K562 (cell line): ENCODE measurements at regions not wholly inside any gene's neighbourhood (a gene's known extent, or its start where the extent isn't known, plus 50 kb on each side); places are given as distances from the start of the nearest gene placed in this dataset.

Experiments used
- BMI1 ChIP-seq: fragments of 150-350 bp; IDR thresholded peaks from 2 replicates; pipeline ENCODE4 v1.6.1; 2014; ENCODE audit warnings: low read length
- BRD4 ChIP-seq: fragments of 200-600 bp; sonication (generic); IDR thresholded peaks from 2 replicates; pipeline ENCODE4 v1.6.1; 2017; ENCODE audit warnings: inconsistent platforms
- CAMTA2 ChIP-seq: fragments of 250-450 bp; sonication (Bioruptor Pico); conservative IDR thresholded peaks from 2 replicates; pipeline ENCODE4 v1.5.1; 2022
- CEBPG ChIP-seq, 3 experiments: fragments of 200-800 bp in 1 of 3; sonication (Bioruptor generic) in 1 of 3; sonication (generic) in 1 of 3; formaldehyde crosslinking in 1 of 3; IDR thresholded peaks in 2 of 3; conservative IDR thresholded peaks in 1 of 3; 2 replicates each; pipeline versions ENCODE4 v1.6.1 to v1.8.0; 2016 to 2022; ENCODE audit warnings: missing compliant biosample characterization in 2 of 3, missing genetic modification characterization in 2 of 3, mild to moderate bottlenecking in 1 of 3, missing genetic modification reagents in 1 of 3
- CXXC5 ChIP-seq: fragments of 250-450 bp; sonication (Bioruptor Pico); IDR thresholded peaks from 2 replicates; pipeline ENCODE4 v1.8.0; 2022; ENCODE audit warnings: inconsistent platforms, mild to moderate bottlenecking, moderate library complexity
- DIDO1 ChIP-seq: fragments of 450-650 bp; IDR thresholded peaks from 2 replicates; pipeline ENCODE4 v1.6.1; 2016; ENCODE audit warnings: low read depth, missing biosample characterization, missing genetic modification characterization
- FOS ChIP-seq: IDR thresholded peaks from 3 replicates; pipeline ENCODE4 v1.6.1; 2011; ENCODE audit not compliant: insufficient read length; ENCODE audit errors: extremely low read depth
- GABPB1 ChIP-seq: sonication (generic); formaldehyde crosslinking; IDR thresholded peaks from 2 replicates; pipeline ENCODE4 v1.8.0; 2022; ENCODE audit warnings: mild to moderate bottlenecking, missing genetic modification reagents
- GATAD2A ChIP-seq: fragments of 450-650 bp; IDR thresholded peaks from 2 replicates; pipeline ENCODE4 v1.6.1; 2017
- IRF2 ChIP-seq: sonication (generic); formaldehyde crosslinking; IDR thresholded peaks from 2 replicates; pipeline ENCODE4 v1.8.1; 2022; ENCODE audit warnings: mild to moderate bottlenecking, missing genetic modification reagents
- KHSRP ChIP-seq: fragments of 450-650 bp; IDR thresholded peaks from 2 replicates; pipeline ENCODE4 v1.6.1; 2017
- LCOR ChIP-seq: sonication (generic); formaldehyde crosslinking; IDR thresholded peaks from 2 replicates; pipeline ENCODE4 v1.8.0; 2022; ENCODE audit warnings: mild to moderate bottlenecking, missing genetic modification reagents
- MTA3 ChIP-seq: fragments of 450-650 bp; formaldehyde crosslinking; IDR thresholded peaks from 2 replicates; pipeline ENCODE4 v1.6.1; 2017; ENCODE audit warnings: mild to moderate bottlenecking, borderline replicate concordance
- NCOA6 ChIP-seq: fragments of 450-650 bp; IDR thresholded peaks from 2 replicates; pipeline ENCODE4 v1.6.1; 2017; ENCODE audit warnings: mild to moderate bottlenecking
- PHF8 ChIP-seq: fragments of 200-600 bp; sonication (generic); IDR thresholded peaks from 2 replicates; pipeline ENCODE4 v1.6.1; 2012; ENCODE audit warnings: mixed run types, mild to moderate bottlenecking, inconsistent platforms, low read length, moderate library complexity, borderline replicate concordance
- POLR2G ChIP-seq: fragments of 200-400 bp; formaldehyde crosslinking; IDR thresholded peaks from 2 replicates; pipeline ENCODE4 v1.6.1; 2017; ENCODE audit warnings: low read depth, mild to moderate bottlenecking, antibody characterized with exemption, low read length, moderate library complexity
- PYGO2 ChIP-seq: fragments of 450-650 bp; IDR thresholded peaks from 2 replicates; pipeline ENCODE4 v1.6.1; 2016; ENCODE audit warnings: mild to moderate bottlenecking, missing genetic modification characterization, moderate library complexity, missing compliant biosample characterization
- RBM22 ChIP-seq: fragments of 200-400 bp; formaldehyde crosslinking; IDR thresholded peaks from 2 replicates; pipeline ENCODE4 v1.6.1; 2018; ENCODE audit warnings: low read length, low read depth; ENCODE audit not compliant: poor library complexity, severe bottlenecking
- SETDB1 ChIP-seq: IDR thresholded peaks from one replicate; pipeline ENCODE4 v1.6.1; 2012; ENCODE audit warnings: low read length, control low read depth, inconsistent platforms
- SMAD3 ChIP-seq: fragments of 450-650 bp; formaldehyde crosslinking; conservative IDR thresholded peaks from 2 replicates; pipeline ENCODE4 v1.4.0; 2020; ENCODE audit warnings: mild to moderate bottlenecking
- SMARCA4 ChIP-seq: fragments of 450-650 bp; IDR thresholded peaks from 2 replicates; pipeline ENCODE4 v1.6.1; 2016
- XRCC4 ChIP-seq: IDR thresholded peaks from one replicate; pipeline ENCODE4 v1.6.1; 2011; ENCODE audit not compliant: insufficient read depth, insufficient read length; ENCODE audit errors: extremely low read depth
- YY1 ChIP-seq, 3 experiments: IDR thresholded peaks; 2 replicates each; pipeline ENCODE4 v1.6.1; 2011; ENCODE audit warnings: low read length in 2 of 3, mild to moderate bottlenecking in 2 of 3, moderate library complexity in 2 of 3, borderline replicate concordance in 1 of 3, control low read depth in 1 of 3, low read depth in 1 of 3; ENCODE audit not compliant: insufficient read depth in 3 of 3, insufficient replicate concordance in 2 of 3, control insufficient read depth in 1 of 3, insufficient read length in 1 of 3; ENCODE audit errors: extremely low read depth in 1 of 3
- ZBTB34 ChIP-seq: fragments of 250-450 bp; sonication (Bioruptor Pico); IDR thresholded peaks from 2 replicates; pipeline ENCODE4 v1.8.0; 2021; ENCODE audit warnings: mild to moderate bottlenecking, moderate library complexity
- ZFP36 ChIP-seq: fragments of 150-350 bp; IDR thresholded peaks from 2 replicates; pipeline ENCODE4 v1.6.1; 2018; ENCODE audit warnings: low read length, low read depth; ENCODE audit not compliant: partially characterized antibody
- ZNF212 ChIP-seq: fragments of 450-650 bp; formaldehyde crosslinking; IDR thresholded peaks from 2 replicates; pipeline ENCODE4 v1.4.0; 2020; ENCODE audit warnings: mild to moderate bottlenecking
- ZNF384 ChIP-seq: IDR thresholded peaks from 2 replicates; pipeline ENCODE4 v1.6.1; 2012; ENCODE audit warnings: low read depth, low read length, improper control_type of control experiment
- ZNF57 ChIP-seq: fragments of 450-650 bp; formaldehyde crosslinking; IDR thresholded peaks from 2 replicates; pipeline ENCODE4 v1.4.0; 2020; ENCODE audit warnings: mild to moderate bottlenecking, moderate library complexity
- TF ChIP-seq, protein P1 (sequence below): fragments of 450-650 bp; IDR thresholded peaks from 2 replicates; pipeline ENCODE4 v1.6.1; 2016
- TF ChIP-seq, protein P2 (sequence below): sonication (generic); formaldehyde crosslinking; IDR thresholded peaks from 2 replicates; pipeline ENCODE4 v1.8.0; 2022; ENCODE audit warnings: mild to moderate bottlenecking, missing genetic modification reagents

- no peak for TF ChIP-seq ZNF384
- no peak for TF ChIP-seq PHF8
- no peak for TF ChIP-seq ZNF57 (CRISPR knock-in tag)
- no peak for TF ChIP-seq ZFP36
- TF ChIP-seq XRCC4, result no peak
- TF ChIP-seq RBM22, result no peak
- no peak for TF ChIP-seq YY1 (IDR thresholded peaks at IDR 0.05; ENCODE audit: borderline replicate concordance in 1 of 3, control insufficient read depth in 1 of 3, extremely low read depth in 1 of 3, insufficient read depth in 3 of 3, insufficient read length in 1 of 3, insufficient replicate concordance in 2 of 3, low read depth in 1 of 3, low read length in 2 of 3)
- peak; percentile 86 for TF ChIP-seq SMARCA4
- no peak for TF ChIP-seq BRD4
- TF ChIP-seq LCOR (CRISPR knock-in tag), result no peak
- TF ChIP-seq, protein P1, sequence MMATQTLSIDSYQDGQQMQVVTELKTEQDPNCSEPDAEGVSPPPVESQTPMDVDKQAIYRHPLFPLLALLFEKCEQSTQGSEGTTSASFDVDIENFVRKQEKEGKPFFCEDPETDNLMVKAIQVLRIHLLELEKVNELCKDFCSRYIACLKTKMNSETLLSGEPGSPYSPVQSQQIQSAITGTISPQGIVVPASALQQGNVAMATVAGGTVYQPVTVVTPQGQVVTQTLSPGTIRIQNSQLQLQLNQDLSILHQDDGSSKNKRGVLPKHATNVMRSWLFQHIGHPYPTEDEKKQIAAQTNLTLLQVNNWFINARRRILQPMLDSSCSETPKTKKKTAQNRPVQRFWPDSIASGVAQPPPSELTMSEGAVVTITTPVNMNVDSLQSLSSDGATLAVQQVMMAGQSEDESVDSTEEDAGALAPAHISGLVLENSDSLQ, result 0 out of 2 replicates have a peak, but pooled peaks have one; percentile 36
- no peak for TF ChIP-seq BMI1
- TF ChIP-seq DIDO1 (tag), result no peak
- TF ChIP-seq GABPB1 (CRISPR knock-in tag), result no peak
- no peak for TF ChIP-seq PYGO2 (tag)
- TF ChIP-seq CEBPG (CRISPR knock-in tag; IDR thresholded peaks at IDR 0.05), result no peak
- peak; percentile 44 to 77; a peak in 3 of 4 replicates for TF ChIP-seq CEBPG (tag; conservative IDR thresholded peaks at IDR 0.05 in 1 of 2, IDR thresholded peaks at IDR 0.05 in 1 of 2)
- TF ChIP-seq SETDB1, result no peak
- TF ChIP-seq MTA3, result no peak
- TF ChIP-seq KHSRP, result no peak
- no peak for TF ChIP-seq CXXC5
- no peak for TF ChIP-seq POLR2G
- TF ChIP-seq NCOA6, result no peak
- peak; percentile 9 for TF ChIP-seq FOS
- TF ChIP-seq CAMTA2 (CRISPR knock-in tag), result no peak
- TF ChIP-seq GATAD2A, result no peak
- TF ChIP-seq ZNF212 (CRISPR knock-in tag), result no peak
- TF ChIP-seq ZBTB34, result no peak
- TF ChIP-seq, protein P2, sequence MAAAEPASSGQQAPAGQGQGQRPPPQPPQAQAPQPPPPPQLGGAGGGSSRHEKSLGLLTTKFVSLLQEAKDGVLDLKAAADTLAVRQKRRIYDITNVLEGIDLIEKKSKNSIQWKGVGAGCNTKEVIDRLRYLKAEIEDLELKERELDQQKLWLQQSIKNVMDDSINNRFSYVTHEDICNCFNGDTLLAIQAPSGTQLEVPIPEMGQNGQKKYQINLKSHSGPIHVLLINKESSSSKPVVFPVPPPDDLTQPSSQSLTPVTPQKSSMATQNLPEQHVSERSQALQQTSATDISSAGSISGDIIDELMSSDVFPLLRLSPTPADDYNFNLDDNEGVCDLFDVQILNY, result no peak
- TF ChIP-seq SMAD3 (CRISPR knock-in tag), result no peak
- no peak for TF ChIP-seq IRF2 (CRISPR knock-in tag)
These were observed 95.8 kb downstream of the CDC7 start (continued) for GRCh38 chr1:91596474-91596873.
